H1 (cell line): ENCODE measurements at regions not wholly inside any gene's neighbourhood (a gene's known extent, or its start where the extent isn't known, plus 50 kb on each side); places are given as distances from the start of the nearest gene placed in this dataset.

Experiments
- CTCF ChIA-PET: fragments of 300-600 bp; sonication (Branson Sonifier 250); formaldehyde crosslinking; loops from one replicate; lab custom pipeline; 2021; ENCODE audit not compliant: partially characterized antibody; lab: Charles Lee
- POLR2A ChIA-PET: fragments of 300-600 bp; sonication (Branson Sonifier 250); formaldehyde crosslinking; loops from one replicate; lab custom pipeline; 2021; ENCODE audit warnings: inconsistent platforms; ENCODE audit not compliant: partially characterized antibody; lab: Charles Lee
- DNase-seq, 2 experiments: peaks; one replicate each; pipeline versions ENCODE4 v3.0.0 to v3.0.0-alpha.2; 2010 to 2022; ENCODE audit warnings: low spot score in 2 of 2, low read depth in 1 of 2, mixed read lengths in 1 of 2
- FAIRE-seq: peaks from 2 replicates; lab custom pipeline; 2011; peaks lifted over from hg19 to GRCh38; lab: Jason Lieb, UNC
- H2AFZ ChIP-seq: 2 replicates; pipeline ENCODE4 v1.8.1; 2012; ENCODE audit warnings: low read length, inconsistent platforms
- H2AK5ac ChIP-seq: 2 replicates; pipeline ENCODE4 v1.6.1; 2013; ENCODE audit warnings: low read depth, low read length
- H2BK120ac ChIP-seq: replicated peaks from 2 replicates; pipeline ENCODE3; 2013; ENCODE audit warnings: low read depth, low read length, inconsistent platforms
- H2BK12ac ChIP-seq: 2 replicates; pipeline ENCODE4 v1.6.1; 2013; ENCODE audit warnings: low read depth, low read length
- H2BK15ac ChIP-seq: 2 replicates; pipeline ENCODE4 v1.6.1; 2013; ENCODE audit warnings: low read length
- H2BK20ac ChIP-seq: 2 replicates; pipeline ENCODE4 v1.6.1; 2013; ENCODE audit warnings: low read length
- H2BK5ac ChIP-seq: 2 replicates; pipeline ENCODE4 v1.6.1; 2013; ENCODE audit warnings: low read depth, low read length
- H3K14ac ChIP-seq: 2 replicates; pipeline ENCODE4 v1.6.1; 2013; ENCODE audit warnings: inconsistent platforms; ENCODE audit not compliant: insufficient read length
- H3K18ac ChIP-seq: 2 replicates; pipeline ENCODE4 v1.6.1; 2013; ENCODE audit warnings: low read length; ENCODE audit errors: extremely low read depth
- H3K23ac ChIP-seq: 2 replicates; pipeline ENCODE4 v1.6.1; 2013; ENCODE audit warnings: inconsistent platforms; ENCODE audit not compliant: insufficient read length
- H3K23me2 ChIP-seq: 2 replicates; pipeline ENCODE4 v1.6.1; 2013; ENCODE audit warnings: low read depth, low read length
- H3K27ac ChIP-seq: 2 replicates; pipeline ENCODE4 v1.6.1; 2011; ENCODE audit warnings: low read depth, low read length, inconsistent platforms
- H3K27me3 ChIP-seq, 4 experiments: replicated peaks in 1 of 4; 1 replicate in 1 of 4; 2 replicates in 3 of 4; pipeline versions ENCODE4 v1.6.1 to v1.8.1; 2011 to 2013; ENCODE audit warnings: low read length in 3 of 4, mild to moderate bottlenecking in 3 of 4, inconsistent platforms in 2 of 4, mixed read lengths in 2 of 4, moderate library complexity in 1 of 4; ENCODE audit not compliant: control insufficient read depth in 3 of 4, insufficient read depth in 3 of 4; ENCODE audit errors: extremely low read depth in 1 of 4
- H3K36me3 ChIP-seq, 4 experiments: 2 replicates each; pipeline versions ENCODE4 v1.6.1 to v1.8.1; 2011 to 2013; ENCODE audit warnings: mild to moderate bottlenecking in 4 of 4, low read length in 3 of 4, moderate library complexity in 2 of 4, control low read depth in 1 of 4, inconsistent platforms in 1 of 4; ENCODE audit not compliant: insufficient read depth in 4 of 4, control insufficient read depth in 2 of 4
- H3K4ac ChIP-seq: replicated peaks from 2 replicates; pipeline ENCODE3; 2013; ENCODE audit warnings: low read length, low read depth, mixed read lengths, inconsistent platforms; ENCODE audit not compliant: insufficient read length
- H3K4me1 ChIP-seq, 4 experiments: replicated peaks in 1 of 4; 1 replicate in 1 of 4; 2 replicates in 3 of 4; pipeline versions ENCODE4 v1.6.1 to v1.8.1; 2011 to 2013; ENCODE audit warnings: low read length in 3 of 4, inconsistent platforms in 2 of 4, mixed read lengths in 1 of 4; ENCODE audit not compliant: insufficient read depth in 4 of 4, control insufficient read depth in 3 of 4
- H3K4me2 ChIP-seq, 2 experiments: 2 replicates each; pipeline versions ENCODE4 v1.6.1 to v1.8.1; 2011 to 2013; ENCODE audit warnings: low read depth in 2 of 2, low read length in 2 of 2, control low read depth in 1 of 2, inconsistent platforms in 1 of 2, mild to moderate bottlenecking in 1 of 2; ENCODE audit not compliant: insufficient read depth in 1 of 2
- H3K4me3 ChIP-seq, 4 experiments: fragments of 200-600, 300-600 bp in 1 of 4; sonication (generic), shearing (Covaris generic), sonication (Bioruptor Twin) in 1 of 4; 2 replicates each; pipeline versions ENCODE4 v1.5.1 to v1.8.1; 2011 to 2016; ENCODE audit warnings: low read length in 4 of 4, low read depth in 3 of 4, control low read depth in 2 of 4, inconsistent platforms in 2 of 4, mild to moderate bottlenecking in 2 of 4, mixed read lengths in 1 of 4, moderate library complexity in 1 of 4; ENCODE audit not compliant: insufficient read depth in 2 of 4; ENCODE audit errors: extremely low read depth in 1 of 4
- H3K56ac ChIP-seq: replicated peaks from 2 replicates; pipeline ENCODE3; 2013; ENCODE audit warnings: low read depth, mild to moderate bottlenecking, mixed read lengths, low read length, inconsistent platforms; ENCODE audit not compliant: insufficient read length
- H3K79me1 ChIP-seq: 2 replicates; pipeline ENCODE4 v1.6.1; 2013; ENCODE audit warnings: low read depth, low read length, control low read depth
- H3K79me2 ChIP-seq, 2 experiments: 2 replicates each; pipeline versions ENCODE4 v1.6.1 to v1.8.1; 2012 to 2013; ENCODE audit warnings: low read length in 2 of 2, mild to moderate bottlenecking in 2 of 2, inconsistent platforms in 1 of 2; ENCODE audit not compliant: insufficient read depth in 2 of 2, control insufficient read depth in 1 of 2
- H3K9ac ChIP-seq, 4 experiments: replicated peaks in 1 of 4; 1 replicate in 1 of 4; 2 replicates in 3 of 4; pipeline versions ENCODE4 v1.6.1 to v1.8.1; 2011 to 2013; ENCODE audit warnings: low read depth in 3 of 4, low read length in 3 of 4, control low read depth in 2 of 4, mild to moderate bottlenecking in 2 of 4, moderate library complexity in 2 of 4, inconsistent platforms in 1 of 4; ENCODE audit errors: extremely low read depth in 1 of 4
- H3K9me3 ChIP-seq, 2 experiments: 2 replicates each; pipeline versions ENCODE4 v1.6.1 to v1.8.1; 2012 to 2013; ENCODE audit warnings: mild to moderate bottlenecking in 2 of 2, moderate library complexity in 2 of 2, control low read depth in 1 of 2, inconsistent platforms in 1 of 2, low read depth in 1 of 2, low read length in 1 of 2, mixed read lengths in 1 of 2; ENCODE audit not compliant: insufficient read depth in 2 of 2
- H4K20me1 ChIP-seq, 2 experiments: replicated peaks in 1 of 2; 2 replicates each; pipeline versions ENCODE3 to v1.8.1; 2011 to 2013; ENCODE audit warnings: inconsistent platforms in 2 of 2, low read length in 2 of 2, mild to moderate bottlenecking in 1 of 2; ENCODE audit not compliant: insufficient read depth in 2 of 2, control insufficient read depth in 1 of 2
- H4K5ac ChIP-seq: 2 replicates; pipeline ENCODE4 v1.6.1; 2013; ENCODE audit warnings: low read length, low read depth, mixed read lengths, inconsistent platforms; ENCODE audit not compliant: insufficient read length
- H4K8ac ChIP-seq: 2 replicates; pipeline ENCODE4 v1.8.0; 2013; ENCODE audit warnings: mild to moderate bottlenecking, moderate library complexity, low read length, inconsistent platforms; ENCODE audit not compliant: insufficient read depth; ENCODE audit errors: extremely low read depth
- H4K91ac ChIP-seq: replicated peaks from 2 replicates; pipeline ENCODE3; 2013; ENCODE audit warnings: low read length, mixed read lengths, inconsistent platforms; ENCODE audit not compliant: insufficient read length
- KDM4A ChIP-seq: IDR thresholded peaks from one replicate; pipeline ENCODE4 v1.7.1; 2012; ENCODE audit warnings: low read depth, mild to moderate bottlenecking, moderate library complexity, low read length, inconsistent platforms; ENCODE audit not compliant: severe bottlenecking
- RAD21 ChIP-seq, 2 experiments: IDR thresholded peaks in 1 of 2; conservative IDR thresholded peaks in 1 of 2; 2 replicates each; pipeline ENCODE4 v1.6.1; 2011; ENCODE audit warnings: low read depth in 2 of 2, low read length in 2 of 2, improper control_type of control experiment in 1 of 2, inconsistent platforms in 1 of 2, mild to moderate bottlenecking in 1 of 2, moderate library complexity in 1 of 2
- SRF ChIP-seq: IDR thresholded peaks from 2 replicates; pipeline ENCODE4 v1.6.1; 2011; ENCODE audit warnings: mild to moderate bottlenecking, low read depth, low read length, moderate library complexity

DNA sequence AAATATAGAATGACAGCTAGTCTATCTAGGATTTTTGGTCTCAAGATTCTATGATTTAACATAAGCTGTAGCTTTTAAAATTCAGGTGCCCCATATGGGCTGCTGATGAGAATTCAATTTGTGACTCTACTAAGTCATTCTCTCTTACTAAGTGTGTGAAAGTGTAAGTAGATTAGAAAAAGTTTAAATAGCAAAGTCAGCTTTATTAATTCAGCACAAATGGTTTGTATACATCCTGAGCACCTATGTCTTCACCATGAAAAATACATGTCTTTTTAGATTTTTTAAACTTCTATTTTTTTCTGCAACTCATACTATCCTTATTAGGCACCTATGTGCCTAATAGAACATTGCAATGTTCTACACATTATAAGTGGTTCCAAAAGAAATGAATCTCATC lies 157.1 kb downstream of the METTL4 start:
- Histone ChIP-seq H3K23ac (no peak overlapping the region), H3K14ac (no peak overlapping the region), H3K23me2 (no peaks in the 10 kb centered on the region), H2AK5ac (no peak overlapping the region), H3K4ac (no peak overlapping the region), H4K5ac (no peak overlapping the region), H2BK15ac (no peak overlapping the region), H3K4me2 (no peak overlapping the region), H2BK5ac (no peak overlapping the region), H3K9me3 (no peaks in the 10 kb centered on the region), H3K79me1 (no peaks in the 10 kb centered on the region), H3K36me3 (no peaks in the 10 kb centered on the region), H3K27me3 (no peaks in the 10 kb centered on the region), H4K91ac (no peak overlapping the region), H3K79me2 (no peaks in the 10 kb centered on the region), H2BK20ac (no peak overlapping the region), H4K8ac (no peak overlapping the region), H3K27ac (no peak overlapping the region), H2BK12ac (no peak overlapping the region), H3K18ac (no peak overlapping the region), H2BK120ac (no peak overlapping the region), H3K4me3 (no peak overlapping the region), H3K56ac (no peak overlapping the region), H4K20me1 (no peaks in the 10 kb centered on the region), H2AFZ (no peak overlapping the region), H3K4me1 (no peaks in the 10 kb centered on the region), H3K9ac (no peak overlapping the region)
- ChIA-PET CTCF (interaction anchor here (1.2 to 1.5 kb wide), 2 partner anchors 56 to 78 kb away, joined by 3 to 4 read pairs; no protein-coding TSS in a partner anchor), POLR2A (no interaction called here)
- FAIRE-seq (no peak), DNase-seq (no peak)
- no peak for TF ChIP-seq KDM4A
- TF ChIP-seq RAD21 (IDR thresholded peaks at IDR 0.05 in 1 of 2, conservative IDR thresholded peaks at IDR 0.05 in 1 of 2; ENCODE audit: low read depth in 2 of 2, low read length in 2 of 2), result no peak
- TF ChIP-seq SRF, result no peak
